Panc1 (cell line): ENCODE measurements at regions not wholly inside any gene's neighbourhood (a gene's known extent, or its start where the extent isn't known, plus 50 kb on each side); places are given as distances from the start of the nearest gene placed in this dataset.

Experiments used
- ATAC-seq: fragments of 200-7000 bp; cut with Tn5 transposase; 2 replicates; pipeline ENCODE4 v1.9.1; 2020; ENCODE audit warnings: mild to moderate bottlenecking, moderate library complexity
- BruUV-seq: library from RNA; stranded (reverse); fragments of 400-500 nt; replicated peaks from 2 replicates; lab custom pipeline; 2021; lab: Mats Ljungman, UMichigan
- CTCF ChIA-PET: fragments of 300-600 bp; sonication (Branson Sonifier 250); formaldehyde crosslinking; loops from one replicate; lab custom pipeline; 2022; ENCODE audit warnings: antibody characterized with exemption; lab: Charles Lee
- POLR2A ChIA-PET: fragments of 300-600 bp; sonication (Branson Sonifier 250); formaldehyde crosslinking; loops from one replicate; lab custom pipeline; 2022; ENCODE audit warnings: antibody characterized with exemption; lab: Charles Lee
- DNase-seq: peaks from one replicate; pipeline ENCODE4 v3.0.0-alpha.2; 2010; ENCODE audit warnings: low read depth, low spot score
- H3K27ac ChIP-seq: 2 replicates; pipeline ENCODE4 v1.5.1; 2011; ENCODE audit warnings: mild to moderate bottlenecking, low read length, inconsistent platforms
- H3K27me3 ChIP-seq: fragments of 200-500 bp; sonication (Bioruptor generic); 2 replicates; pipeline ENCODE4 v1.6.0; 2014; ENCODE audit warnings: low read length, inconsistent platforms; ENCODE audit not compliant: control insufficient read depth, insufficient read depth
- H3K36me3 ChIP-seq: fragments of 200-500 bp; sonication (Bioruptor generic); 2 replicates; pipeline ENCODE4 v1.5.1; 2014; ENCODE audit warnings: inconsistent platforms, mild to moderate bottlenecking, low read length, moderate library complexity; ENCODE audit not compliant: control insufficient read depth, insufficient read depth
- H3K4me1 ChIP-seq: 2 replicates; pipeline ENCODE4 v1.5.1; 2011; ENCODE audit warnings: inconsistent platforms, mild to moderate bottlenecking, low read length, moderate library complexity; ENCODE audit not compliant: control insufficient read depth, insufficient read depth
- H3K4me3 ChIP-seq, 2 experiments: 2 replicates each; pipeline ENCODE4 v1.5.1; 2011 to 2012; ENCODE audit warnings: low read depth in 2 of 2, low read length in 2 of 2, mild to moderate bottlenecking in 2 of 2, inconsistent platforms in 1 of 2, moderate library complexity in 1 of 2
- H3K9me3 ChIP-seq: fragments of 200-500 bp; sonication (Bioruptor generic); 2 replicates; pipeline ENCODE4 v1.5.1; 2014; ENCODE audit warnings: low read depth, mild to moderate bottlenecking, inconsistent platforms, low read length, moderate library complexity; ENCODE audit not compliant: control insufficient read depth, insufficient read depth
- POLR2AphosphoS5 ChIP-seq: IDR thresholded peaks from 2 replicates; pipeline ENCODE4 v1.6.1; 2012; ENCODE audit warnings: mild to moderate bottlenecking, low read depth, low read length, moderate library complexity
- REST ChIP-seq, 2 experiments: IDR thresholded peaks; 2 replicates each; pipeline ENCODE4 v1.6.1; 2011 to 2012; ENCODE audit warnings: low read depth in 2 of 2, control low read depth in 1 of 2, low read length in 1 of 2, mild to moderate bottlenecking in 1 of 2, moderate library complexity in 1 of 2; ENCODE audit not compliant: insufficient read depth in 1 of 2
- SIN3A ChIP-seq: IDR thresholded peaks from 2 replicates; pipeline ENCODE4 v1.6.1; 2012; ENCODE audit warnings: low read depth, mild to moderate bottlenecking, low read length, moderate library complexity, borderline replicate concordance; ENCODE audit not compliant: insufficient read depth
- TCF7L2 ChIP-seq: IDR thresholded peaks from 2 replicates; pipeline ENCODE4 v1.6.1; 2011; ENCODE audit warnings: mild to moderate bottlenecking, low read depth, low read length, inconsistent platforms
- in situ Hi-C: cut with HindIII; loops from 2 replicates; pipeline ENCODE4 v1.10.0; 2016; ENCODE audit warnings: low sequenced_read_pairs, low pct_unique_long_range_greater_than_20kb
- intact Hi-C: fragments of 100-400 bp; cut with micrococcal nuclease; formaldehyde crosslinking; loops from one replicate; pipeline ENCODE4 v1.10.0; 2022; ENCODE audit not compliant: unreplicated experiment
- TF ChIP-seq, protein P1 (sequence below): fragments of 450-650 bp; IDR thresholded peaks from 2 replicates; pipeline ENCODE4 v1.5.1; 2017; ENCODE audit warnings: mild to moderate bottlenecking

- POLR2A ChIA-PET = no interaction called here
- intact Hi-C loops (no loop called here), in situ Hi-C loops (no loop called here)
- DNase-seq (no peak), ATAC-seq (no peak)
- H3K4me1 ChIP-seq = no peaks in the 10 kb centered on the region
- TF ChIP-seq TCF7L2 (no peak), POLR2AphosphoS5 (no peak)
- TF ChIP-seq, protein P1, sequence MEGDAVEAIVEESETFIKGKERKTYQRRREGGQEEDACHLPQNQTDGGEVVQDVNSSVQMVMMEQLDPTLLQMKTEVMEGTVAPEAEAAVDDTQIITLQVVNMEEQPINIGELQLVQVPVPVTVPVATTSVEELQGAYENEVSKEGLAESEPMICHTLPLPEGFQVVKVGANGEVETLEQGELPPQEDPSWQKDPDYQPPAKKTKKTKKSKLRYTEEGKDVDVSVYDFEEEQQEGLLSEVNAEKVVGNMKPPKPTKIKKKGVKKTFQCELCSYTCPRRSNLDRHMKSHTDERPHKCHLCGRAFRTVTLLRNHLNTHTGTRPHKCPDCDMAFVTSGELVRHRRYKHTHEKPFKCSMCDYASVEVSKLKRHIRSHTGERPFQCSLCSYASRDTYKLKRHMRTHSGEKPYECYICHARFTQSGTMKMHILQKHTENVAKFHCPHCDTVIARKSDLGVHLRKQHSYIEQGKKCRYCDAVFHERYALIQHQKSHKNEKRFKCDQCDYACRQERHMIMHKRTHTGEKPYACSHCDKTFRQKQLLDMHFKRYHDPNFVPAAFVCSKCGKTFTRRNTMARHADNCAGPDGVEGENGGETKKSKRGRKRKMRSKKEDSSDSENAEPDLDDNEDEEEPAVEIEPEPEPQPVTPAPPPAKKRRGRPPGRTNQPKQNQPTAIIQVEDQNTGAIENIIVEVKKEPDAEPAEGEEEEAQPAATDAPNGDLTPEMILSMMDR = no peak
- no peak overlapping the region for H3K27ac ChIP-seq
- BruUV-seq = no TSS peak
- H3K9me3 ChIP-seq = no peaks in the 10 kb centered on the region
- CTCF ChIA-PET = no interaction called here
- H3K27me3 ChIP-seq = no peaks in the 10 kb centered on the region
- no peaks in the 10 kb centered on the region for H3K36me3 ChIP-seq
- no peak overlapping the region for H3K4me3 ChIP-seq
These were observed 220.8 kb upstream of the CELF2 start for GRCh38 chr10:10796774-10797415.

DNA sequence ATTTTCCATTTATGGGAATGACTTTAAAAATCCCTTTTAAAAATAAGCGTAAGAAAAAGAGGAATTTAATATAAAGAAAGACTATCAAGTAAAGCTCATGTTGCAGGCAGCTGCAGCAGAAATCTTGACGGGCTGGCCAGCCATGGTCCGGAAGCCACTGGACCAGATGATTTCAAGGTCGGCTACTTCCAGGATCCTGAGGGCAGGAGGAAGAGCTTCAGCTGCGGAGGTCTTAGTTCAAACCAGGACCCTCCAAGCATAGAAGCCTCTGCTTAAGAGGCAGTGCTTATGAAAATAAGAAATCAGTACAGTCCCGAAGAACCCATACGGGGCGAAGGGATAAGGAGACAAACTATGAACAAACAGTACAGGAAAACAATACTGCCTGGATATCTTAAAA is 220.2 kb upstream of the CELF2 start:
- Histone ChIP-seq H3K27ac (no peak overlapping the region), H3K36me3 (no peaks in the 10 kb centered on the region), H3K27me3 (no peaks in the 10 kb centered on the region), H3K4me1 (no peaks in the 10 kb centered on the region), H3K4me3 (no peak overlapping the region), H3K9me3 (no peaks in the 10 kb centered on the region)
- no peak for DNase-seq
- no peak for ATAC-seq
- in situ Hi-C loops = no loop called here
- TF ChIP-seq SIN3A (no peak), REST (IDR thresholded peaks at IDR 0.05; ENCODE audit: insufficient read depth in 1 of 2, low read depth in 2 of 2, low read length in 1 of 2) (no peak)
- ChIA-PET CTCF (no interaction called here), POLR2A (no interaction called here)
- BruUV-seq = no TSS peak
- intact Hi-C loops = no loop called here

- intact Hi-C loops (no loop called here), in situ Hi-C loops (no loop called here)
- H3K4me1 ChIP-seq = no peaks in the 10 kb centered on the region
- ChIA-PET POLR2A (no interaction called here), CTCF (no interaction called here)
- H3K27me3 ChIP-seq = no peaks in the 10 kb centered on the region
- H3K27ac ChIP-seq = no peak overlapping the region
- DNase-seq (no peak), ATAC-seq (no peak)
- no peak overlapping the region for H3K4me3 ChIP-seq
- BruUV-seq = no TSS peak
- no peaks in the 10 kb centered on the region for H3K9me3 ChIP-seq
- H3K36me3 ChIP-seq = no peaks in the 10 kb centered on the region
- TF ChIP-seq TCF7L2 (no peak), REST (IDR thresholded peaks at IDR 0.05; ENCODE audit: insufficient read depth in 1 of 2, low read depth in 2 of 2, low read length in 1 of 2) (no peak), SIN3A (no peak), POLR2AphosphoS5 (no peak)
- TF ChIP-seq, protein P1 = no peak
These were observed 219.4 kb upstream of the CELF2 start for GRCh38 chr10:10798102-10798863.
